Hepatocyte (in vitro differentiated cells): ENCODE measurements at regions not wholly inside any gene's neighbourhood (a gene's known extent, or its start where the extent isn't known, plus 50 kb on each side); places are given as distances from the start of the nearest gene placed in this dataset.

Source experiments
- EZH2 ChIP-seq: fragments of 200-600 bp; sonication (generic); IDR thresholded peaks from 2 replicates; pipeline ENCODE4 v1.6.1; 2016; ENCODE audit warnings: antibody characterized with exemption, mild to moderate bottlenecking, borderline replicate concordance
- EZH2phosphoT487 ChIP-seq: fragments of 200-600 bp; sonication (generic); IDR thresholded peaks from one replicate; pipeline ENCODE4 v1.6.1; 2018; ENCODE audit warnings: antibody characterized with exemption, mild to moderate bottlenecking, low read depth, moderate library complexity; ENCODE audit not compliant: unreplicated experiment, severe bottlenecking
- TF ChIP-seq, protein P1 (sequence below): fragments of 200-600 bp; sonication (generic); IDR thresholded peaks from 2 replicates; pipeline ENCODE4 v1.5.1; 2016; ENCODE audit warnings: antibody characterized with exemption, mild to moderate bottlenecking; ENCODE audit not compliant: poor library complexity

DNA sequence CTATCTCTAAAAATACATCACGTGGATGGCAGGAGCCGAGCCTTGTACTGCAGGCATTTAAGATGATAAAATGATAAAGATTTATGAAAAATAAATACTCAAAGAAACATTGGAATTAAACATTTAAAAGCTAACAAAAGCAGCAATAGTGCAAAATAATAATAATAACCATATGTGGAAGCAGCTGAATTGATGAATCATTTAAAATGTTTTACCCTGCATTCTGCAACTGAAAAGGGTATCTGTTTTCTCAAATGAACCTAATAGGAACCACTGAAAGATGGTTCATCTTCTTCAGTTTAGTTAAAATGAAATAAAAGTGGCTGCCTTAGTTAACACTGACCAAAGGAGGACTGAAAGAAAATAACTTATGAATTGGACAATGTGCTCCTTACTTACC, 436.1 kb downstream of the TUSC7 start:
- TF ChIP-seq, protein P1, sequence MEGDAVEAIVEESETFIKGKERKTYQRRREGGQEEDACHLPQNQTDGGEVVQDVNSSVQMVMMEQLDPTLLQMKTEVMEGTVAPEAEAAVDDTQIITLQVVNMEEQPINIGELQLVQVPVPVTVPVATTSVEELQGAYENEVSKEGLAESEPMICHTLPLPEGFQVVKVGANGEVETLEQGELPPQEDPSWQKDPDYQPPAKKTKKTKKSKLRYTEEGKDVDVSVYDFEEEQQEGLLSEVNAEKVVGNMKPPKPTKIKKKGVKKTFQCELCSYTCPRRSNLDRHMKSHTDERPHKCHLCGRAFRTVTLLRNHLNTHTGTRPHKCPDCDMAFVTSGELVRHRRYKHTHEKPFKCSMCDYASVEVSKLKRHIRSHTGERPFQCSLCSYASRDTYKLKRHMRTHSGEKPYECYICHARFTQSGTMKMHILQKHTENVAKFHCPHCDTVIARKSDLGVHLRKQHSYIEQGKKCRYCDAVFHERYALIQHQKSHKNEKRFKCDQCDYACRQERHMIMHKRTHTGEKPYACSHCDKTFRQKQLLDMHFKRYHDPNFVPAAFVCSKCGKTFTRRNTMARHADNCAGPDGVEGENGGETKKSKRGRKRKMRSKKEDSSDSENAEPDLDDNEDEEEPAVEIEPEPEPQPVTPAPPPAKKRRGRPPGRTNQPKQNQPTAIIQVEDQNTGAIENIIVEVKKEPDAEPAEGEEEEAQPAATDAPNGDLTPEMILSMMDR: no peak
- TF ChIP-seq EZH2 (no peak), EZH2phosphoT487 (no peak)
